PC-9 (cell line): ENCODE measurements at regions not wholly inside any gene's neighbourhood (a gene's known extent, or its start where the extent isn't known, plus 50 kb on each side); places are given as distances from the start of the nearest gene placed in this dataset.

Experiments
- EZH2 ChIP-seq: fragments of 200-600 bp; sonication (generic); IDR thresholded peaks from 2 replicates; pipeline ENCODE4 v1.8.0; 2017; ENCODE audit warnings: antibody characterized with exemption, low read depth
- TF ChIP-seq, protein P1 (sequence below): fragments of 200-600 bp; sonication (generic); conservative IDR thresholded peaks from 2 replicates; pipeline ENCODE4 v1.6.1; 2017; ENCODE audit warnings: mixed run types, antibody characterized with exemption, mild to moderate bottlenecking, moderate library complexity

DNA sequence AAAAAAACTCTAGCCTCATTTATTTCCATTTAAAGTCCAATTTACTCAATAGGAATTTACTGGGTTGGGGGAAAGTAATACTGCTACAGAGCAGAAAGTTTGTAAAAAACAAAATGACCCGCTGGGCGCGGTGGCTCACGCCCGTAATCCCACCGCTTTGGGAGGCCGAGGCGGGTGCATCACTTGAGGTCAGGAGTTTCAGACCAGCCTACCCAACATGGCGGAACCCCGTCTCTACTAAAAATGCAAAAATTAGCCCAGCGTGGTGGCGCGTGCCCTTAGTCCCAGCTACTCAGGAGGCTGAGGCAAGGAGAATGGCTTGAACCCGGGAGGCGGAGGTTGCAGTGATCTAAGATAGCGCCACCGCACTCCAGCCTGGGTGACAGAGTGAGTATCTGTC, 745.6 kb downstream of the SLITRK1 start:
- TF ChIP-seq, protein P1, sequence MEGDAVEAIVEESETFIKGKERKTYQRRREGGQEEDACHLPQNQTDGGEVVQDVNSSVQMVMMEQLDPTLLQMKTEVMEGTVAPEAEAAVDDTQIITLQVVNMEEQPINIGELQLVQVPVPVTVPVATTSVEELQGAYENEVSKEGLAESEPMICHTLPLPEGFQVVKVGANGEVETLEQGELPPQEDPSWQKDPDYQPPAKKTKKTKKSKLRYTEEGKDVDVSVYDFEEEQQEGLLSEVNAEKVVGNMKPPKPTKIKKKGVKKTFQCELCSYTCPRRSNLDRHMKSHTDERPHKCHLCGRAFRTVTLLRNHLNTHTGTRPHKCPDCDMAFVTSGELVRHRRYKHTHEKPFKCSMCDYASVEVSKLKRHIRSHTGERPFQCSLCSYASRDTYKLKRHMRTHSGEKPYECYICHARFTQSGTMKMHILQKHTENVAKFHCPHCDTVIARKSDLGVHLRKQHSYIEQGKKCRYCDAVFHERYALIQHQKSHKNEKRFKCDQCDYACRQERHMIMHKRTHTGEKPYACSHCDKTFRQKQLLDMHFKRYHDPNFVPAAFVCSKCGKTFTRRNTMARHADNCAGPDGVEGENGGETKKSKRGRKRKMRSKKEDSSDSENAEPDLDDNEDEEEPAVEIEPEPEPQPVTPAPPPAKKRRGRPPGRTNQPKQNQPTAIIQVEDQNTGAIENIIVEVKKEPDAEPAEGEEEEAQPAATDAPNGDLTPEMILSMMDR = no peak
- TF ChIP-seq EZH2 = no peak
